Adrenal gland (tissue), 5 donors: ENCODE measurements at regions not wholly inside any gene's neighbourhood (a gene's known extent, or its start where the extent isn't known, plus 50 kb on each side); places are given as distances from the start of the nearest gene placed in this dataset.

Source experiments
- POLR2A ChIP-seq, 2 donors: fragments of 450-650 bp; IDR thresholded peaks; one replicate each; pipeline ENCODE4 v1.6.1; 2017; ENCODE audit warnings: antibody characterized with exemption in 2 of 2, mild to moderate bottlenecking in 2 of 2, moderate library complexity in 1 of 2
- TF ChIP-seq, protein P1 (sequence below), 6 experiments: fragments of 450-650 bp in 4 of 6; fragments of 200-600 bp in 2 of 6; sonication (generic) in 1 of 6; IDR thresholded peaks; 1 replicate in 5 of 6; 2 replicates in 1 of 6; pipeline versions ENCODE4 v1.5.1 to v1.8.0; 2016 to 2021; ENCODE audit warnings: antibody characterized with exemption in 6 of 6, mild to moderate bottlenecking in 2 of 6, moderate library complexity in 1 of 6
- donor health status: DM: no; HTN: no; CAD: no.

DNA sequence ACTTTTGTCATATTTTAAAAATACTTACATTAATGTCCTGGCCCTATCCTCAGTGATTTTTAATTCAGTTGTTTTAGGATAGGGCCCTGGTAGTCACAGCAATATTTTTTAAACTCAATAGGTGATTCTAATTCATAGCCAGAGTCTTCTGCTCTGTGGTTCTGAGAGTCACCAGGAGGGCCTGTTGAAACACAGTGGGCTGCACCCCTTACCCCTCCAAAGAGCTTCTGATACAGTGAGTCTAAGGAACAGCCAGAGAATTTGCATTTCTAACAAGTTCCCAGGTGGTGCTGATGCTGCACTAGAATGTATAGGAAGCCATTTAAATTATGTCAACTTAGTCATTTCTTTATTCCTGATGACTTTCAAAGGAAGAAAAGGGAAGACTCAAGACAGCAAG lies 458.3 kb upstream of the ARRDC3 start:
- TF ChIP-seq, protein P1, sequence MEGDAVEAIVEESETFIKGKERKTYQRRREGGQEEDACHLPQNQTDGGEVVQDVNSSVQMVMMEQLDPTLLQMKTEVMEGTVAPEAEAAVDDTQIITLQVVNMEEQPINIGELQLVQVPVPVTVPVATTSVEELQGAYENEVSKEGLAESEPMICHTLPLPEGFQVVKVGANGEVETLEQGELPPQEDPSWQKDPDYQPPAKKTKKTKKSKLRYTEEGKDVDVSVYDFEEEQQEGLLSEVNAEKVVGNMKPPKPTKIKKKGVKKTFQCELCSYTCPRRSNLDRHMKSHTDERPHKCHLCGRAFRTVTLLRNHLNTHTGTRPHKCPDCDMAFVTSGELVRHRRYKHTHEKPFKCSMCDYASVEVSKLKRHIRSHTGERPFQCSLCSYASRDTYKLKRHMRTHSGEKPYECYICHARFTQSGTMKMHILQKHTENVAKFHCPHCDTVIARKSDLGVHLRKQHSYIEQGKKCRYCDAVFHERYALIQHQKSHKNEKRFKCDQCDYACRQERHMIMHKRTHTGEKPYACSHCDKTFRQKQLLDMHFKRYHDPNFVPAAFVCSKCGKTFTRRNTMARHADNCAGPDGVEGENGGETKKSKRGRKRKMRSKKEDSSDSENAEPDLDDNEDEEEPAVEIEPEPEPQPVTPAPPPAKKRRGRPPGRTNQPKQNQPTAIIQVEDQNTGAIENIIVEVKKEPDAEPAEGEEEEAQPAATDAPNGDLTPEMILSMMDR (IDR thresholded peaks at IDR 0.05) = no peak
- TF ChIP-seq POLR2A (IDR thresholded peaks at IDR 0.05) = no peak
